Ovary (tissue), 7 donors: ENCODE measurements at regions not wholly inside any gene's neighbourhood (a gene's known extent, or its start where the extent isn't known, plus 50 kb on each side); places are given as distances from the start of the nearest gene placed in this dataset.

Experiments
- DNase-seq, 5 donors: peaks; one replicate each; pipeline ENCODE4 v3.0.0-alpha.2; 2019 to 2020
- H3K27ac ChIP-seq, 2 donors: fragments of 200-600 bp; one replicate each; pipeline versions ENCODE4 v1.5.1 to v1.8.0; 2019 to 2022
- H3K27me3 ChIP-seq: fragments of 200-600 bp; one replicate; pipeline ENCODE4 v1.8.0; 2022
- H3K36me3 ChIP-seq: fragments of 200-600 bp; sonication (generic); one replicate; pipeline ENCODE4 v1.5.1; 2019
- H3K4me1 ChIP-seq: one replicate; pipeline ENCODE4 v1.8.1; 2013; ENCODE audit warnings: mild to moderate bottlenecking, moderate library complexity; ENCODE audit not compliant: insufficient read depth
- H3K4me3 ChIP-seq: fragments of 200-600 bp; sonication (generic); one replicate; pipeline ENCODE4 v1.5.1; 2017
- H3K9me3 ChIP-seq, 2 donors: fragments of 200-600 bp in 1 of 2; sonication (generic) in 1 of 2; one replicate each; pipeline versions ENCODE4 v1.5.1 to v1.8.1; 2013 to 2019; ENCODE audit warnings: mild to moderate bottlenecking in 1 of 2, moderate library complexity in 1 of 2
- CTCF ChIP-seq, 3 donors: fragments of 450-650 bp in 2 of 3; fragments of 200-600 bp in 1 of 3; IDR thresholded peaks; one replicate each; pipeline versions ENCODE4 v1.5.1 to v1.8.0; 2016 to 2022; ENCODE audit warnings: antibody characterized with exemption in 3 of 3, mild to moderate bottlenecking in 1 of 3
- EP300 ChIP-seq: sonication (generic); formaldehyde crosslinking; IDR thresholded peaks from one replicate; pipeline ENCODE4 v1.6.1; 2017; ENCODE audit warnings: antibody characterized with exemption
- POLR2A ChIP-seq: fragments of 450-650 bp; IDR thresholded peaks from one replicate; pipeline ENCODE4 v1.6.1; 2017; ENCODE audit warnings: antibody characterized with exemption, mild to moderate bottlenecking, moderate library complexity
- WGBS, 3 donors: extraction: QIAGEN DNeasy Blood & Tissue Kit in 1 of 3; methylation state at CpG; one replicate each; pipeline versions ENCODE4 v1.1.5 to v1.1.7; 2013 to 2017; 5-methylcytosine and 5-hydroxymethylcytosine counted together
- intact Hi-C, 4 donors: fragments of 100-400 bp; cut with DNase I; formaldehyde crosslinking; loops; one replicate each; pipeline versions ENCODE4 v1.11.0 to v1.15.1; 2022 to 2023
- donor health status: DM: no; HTN: no; CAD: no; lungs with moderate emphysema.
- donor health status: DM: no; HTN: no; CAD: no.
- donor health status: Bipolar disorder and iron deficiency.
- donor health status: DM: no; HTN: no; CAD: no.
- donor health status: DM: yes; HTN: yes; CAD: no.

- 7 to 13% (median 11%) methylated on average over 6 of the region's 6 CpGs for WGBS, 3 donors
- no peaks in the 10 kb centered on the region for H3K4me1 ChIP-seq
- TF ChIP-seq POLR2A: no peak
- TF ChIP-seq EP300: no peak
- no peak for TF ChIP-seq CTCF (IDR thresholded peaks at IDR 0.05)
Measured at GRCh38 chr6:132902901-132903300, 88.5 kb downstream of the RPS12 start.

GRCh38 chr6:132907231-132907630 is 92.9 kb downstream of the RPS12 start:
- WGBS, 3 donors: 42 to 60% (median 51%) methylated on average over 1 of the region's 1 CpG
- no peak for TF ChIP-seq CTCF (IDR thresholded peaks at IDR 0.05)
- no peak for TF ChIP-seq POLR2A
- TF ChIP-seq EP300: no peak
- Histone ChIP-seq H3K36me3 (no peaks in the 10 kb centered on the region), H3K4me3 (no peak overlapping the region), H3K27ac (no peak overlapping the region), H3K9me3 (no peaks in the 10 kb centered on the region), H3K4me1 (no peaks in the 10 kb centered on the region), H3K27me3 (no peaks in the 10 kb centered on the region)
- no peak for DNase-seq
- intact Hi-C loops: no loop called here

More at GRCh38 chr6:132902901-132903300, 88.5 kb downstream of the RPS12 start:
- no peak overlapping the region for H3K27ac ChIP-seq
- H3K36me3 ChIP-seq: no peaks in the 10 kb centered on the region
- H3K4me3 ChIP-seq: no peak overlapping the region
- H3K27me3 ChIP-seq: no peaks in the 10 kb centered on the region
- no peaks in the 10 kb centered on the region for H3K9me3 ChIP-seq
- no peak for DNase-seq
- intact Hi-C loops: no loop called here

- 85 to 86% (median 86%) methylated on average over 7 of the region's 7 CpGs for WGBS, 3 donors
- H3K27me3 ChIP-seq: no peaks in the 10 kb centered on the region
- H3K27ac ChIP-seq: no peak overlapping the region
- H3K9me3 ChIP-seq: no peaks in the 10 kb centered on the region
- H3K4me1 ChIP-seq: no peaks in the 10 kb centered on the region
- TF ChIP-seq EP300 (no peak), POLR2A (no peak), CTCF (IDR thresholded peaks at IDR 0.05) (no peak)
- no peak for DNase-seq
- intact Hi-C loops: no loop called here
- no peak overlapping the region for H3K4me3 ChIP-seq
- H3K36me3 ChIP-seq: no peaks in the 10 kb centered on the region
Measured at GRCh38 chr6:132907914-132908313, 93.5 kb downstream of the RPS12 start.

- no peak overlapping the region for H3K4me3 ChIP-seq
- no peaks in the 10 kb centered on the region for H3K9me3 ChIP-seq
- H3K27me3 ChIP-seq: no peaks in the 10 kb centered on the region
- TF ChIP-seq POLR2A: no peak
- no peak for TF ChIP-seq EP300
- no peak for TF ChIP-seq CTCF (IDR thresholded peaks at IDR 0.05)
- no peak for DNase-seq
- H3K4me1 ChIP-seq: no peaks in the 10 kb centered on the region
- intact Hi-C loops: no loop called here
- no peaks in the 10 kb centered on the region for H3K36me3 ChIP-seq
- no peak overlapping the region for H3K27ac ChIP-seq
- WGBS, 3 donors: 46 to 60% (median 51%) methylated on average over 1 of the region's 1 CpG
Measured at GRCh38 chr6:132909742-132910141, 95.4 kb downstream of the RPS12 start.

GRCh38 chr6:132910759-132911158 is 96.4 kb downstream of the RPS12 start:
- no peak overlapping the region for H3K27ac ChIP-seq
- intact Hi-C loops: no loop called here
- no peak for TF ChIP-seq CTCF (IDR thresholded peaks at IDR 0.05)
- no peak for TF ChIP-seq EP300
- TF ChIP-seq POLR2A: no peak
- H3K36me3 ChIP-seq: no peaks in the 10 kb centered on the region
- H3K9me3 ChIP-seq: no peaks in the 10 kb centered on the region
- no peak for DNase-seq
- no peaks in the 10 kb centered on the region for H3K27me3 ChIP-seq
- no peak overlapping the region for H3K4me3 ChIP-seq
- no peaks in the 10 kb centered on the region for H3K4me1 ChIP-seq
- WGBS, 3 donors: 15 to 37% (median 15%) methylated on average over 2 of the region's 2 CpGs
